ENCODE measurements at regions not wholly inside any gene's neighbourhood (a gene's known extent, or its start where the extent isn't known, plus 50 kb on each side); places are given as distances from the start of the nearest gene placed in this dataset.
"Not testable (repeated sequence)": the region's sequence is repeated elsewhere in the genome, so short reads cannot be mapped to it uniquely, and the experiment has no call there.

- not testable (repeated sequence) for TF ChIP-seq CTCF, POLR2A (IDR thresholded peaks at IDR 0.05)
Measured at GRCh38 chr5:18006235-18006634, 372.0 kb downstream of the TAF11L14 start.

Measured in uterus (tissue), 2 donors.